Activated naive CD8-positive, alpha-beta T cell (primary cell): ENCODE measurements at regions not wholly inside any gene's neighbourhood (a gene's known extent, or its start where the extent isn't known, plus 50 kb on each side); places are given as distances from the start of the nearest gene placed in this dataset.
A peak's percentile ranks its signal among the peaks of the same experiment; 100 is the strongest.
"Not testable (repeated sequence)": the region's sequence is repeated elsewhere in the genome, so short reads cannot be mapped to it uniquely, and the experiment has no call there.

Source experiments
- H3K27ac Mint-ChIP-seq: one replicate; pipeline ENCODE4 v1.8.0; 2021; ENCODE audit warnings: mixed read lengths
- H3K27me3 Mint-ChIP-seq: one replicate; pipeline ENCODE4 v1.8.0; 2021; ENCODE audit warnings: mixed read lengths
- H3K36me3 Mint-ChIP-seq: one replicate; pipeline ENCODE4 v1.8.0; 2021; ENCODE audit warnings: mixed read lengths
- H3K4me1 Mint-ChIP-seq: one replicate; pipeline ENCODE4 v1.8.0; 2021; ENCODE audit warnings: low read depth, mixed read lengths
- H3K4me3 Mint-ChIP-seq: one replicate; pipeline ENCODE4 v1.8.0; 2021; ENCODE audit warnings: mild to moderate bottlenecking, mixed read lengths
- H3K9me3 Mint-ChIP-seq: one replicate; pipeline ENCODE4 v1.8.0; 2021; ENCODE audit warnings: low read depth, mixed read lengths

- H3K27ac Mint-ChIP-seq, H3K4me3 Mint-ChIP-seq, H3K9me3 Mint-ChIP-seq, H3K36me3 Mint-ChIP-seq, H3K27me3 Mint-ChIP-seq, H3K4me1 Mint-ChIP-seq: not testable (repeated sequence)
Measured at GRCh38 chr1:2851918-2852317, 50.4 kb upstream of the TTC34 start.

GRCh38 chr1:2853711-2854110 lies 52.2 kb upstream of the TTC34 start:
- H3K4me3 Mint-ChIP-seq, result no peak overlapping the region
- no peaks in the 10 kb centered on the region for H3K9me3 Mint-ChIP-seq
- H3K27ac Mint-ChIP-seq, result no peak overlapping the region
- no peaks in the 10 kb centered on the region for H3K4me1 Mint-ChIP-seq
- H3K27me3 Mint-ChIP-seq, result peaks cover 4% of the 10 kb centered on the region
- no peaks in the 10 kb centered on the region for H3K36me3 Mint-ChIP-seq

GRCh38 chr1:2854151-2854550 lies 52.7 kb upstream of the TTC34 start:
- peaks cover 4% of the 10 kb centered on the region for H3K27me3 Mint-ChIP-seq
- H3K4me1 Mint-ChIP-seq, result no peaks in the 10 kb centered on the region
- no peak overlapping the region for H3K4me3 Mint-ChIP-seq
- H3K9me3 Mint-ChIP-seq, result no peaks in the 10 kb centered on the region
- H3K36me3 Mint-ChIP-seq, result no peaks in the 10 kb centered on the region
- no peak overlapping the region for H3K27ac Mint-ChIP-seq

GRCh38 chr1:2854611-2855010 lies 53.1 kb upstream of the TTC34 start:
- no peaks in the 10 kb centered on the region for H3K4me1 Mint-ChIP-seq
- peaks cover 4% of the 10 kb centered on the region for H3K27me3 Mint-ChIP-seq
- no peak overlapping the region for H3K27ac Mint-ChIP-seq
- H3K4me3 Mint-ChIP-seq, result no peak overlapping the region
- H3K9me3 Mint-ChIP-seq, result no peaks in the 10 kb centered on the region
- no peaks in the 10 kb centered on the region for H3K36me3 Mint-ChIP-seq

- Mint-ChIP-seq H3K36me3 (no peaks in the 10 kb centered on the region), H3K4me3 (no peak overlapping the region), H3K27ac (no peak overlapping the region), H3K27me3 (no peaks in the 10 kb centered on the region), H3K4me1 (no peaks in the 10 kb centered on the region), H3K9me3 (no peaks in the 10 kb centered on the region)
Measured at GRCh38 chr1:2855206-2856065, 53.9 kb upstream of the TTC34 start.

GRCh38 chr1:2856066-2856390 lies 54.5 kb upstream of the TTC34 start:
- H3K9me3 Mint-ChIP-seq, result no peaks in the 10 kb centered on the region
- no peaks in the 10 kb centered on the region for H3K4me1 Mint-ChIP-seq
- H3K36me3 Mint-ChIP-seq, result no peaks in the 10 kb centered on the region
- no peak overlapping the region for H3K4me3 Mint-ChIP-seq
- H3K27me3 Mint-ChIP-seq, result no peaks in the 10 kb centered on the region
- no peak overlapping the region for H3K27ac Mint-ChIP-seq

GRCh38 chr1:2856676-2857375 lies 55.3 kb upstream of the TTC34 start:
- Mint-ChIP-seq H3K4me3 (no peak overlapping the region), H3K4me1 (no peaks in the 10 kb centered on the region), H3K27ac (no peak overlapping the region), H3K9me3 (no peaks in the 10 kb centered on the region), H3K36me3 (no peaks in the 10 kb centered on the region), H3K27me3 (no peaks in the 10 kb centered on the region)

- H3K4me1 Mint-ChIP-seq, result no peaks in the 10 kb centered on the region
- H3K9me3 Mint-ChIP-seq, result no peaks in the 10 kb centered on the region
- no peak overlapping the region for H3K27ac Mint-ChIP-seq
- no peaks in the 10 kb centered on the region for H3K27me3 Mint-ChIP-seq
- H3K36me3 Mint-ChIP-seq, result no peaks in the 10 kb centered on the region
- no peak overlapping the region for H3K4me3 Mint-ChIP-seq
Measured at GRCh38 chr1:2857521-2857920, 56.0 kb upstream of the TTC34 start.

GRCh38 chr1:2858676-2859075 lies 57.2 kb upstream of the TTC34 start:
- H3K27me3 Mint-ChIP-seq, result no peaks in the 10 kb centered on the region
- peak overlapping the region; percentile 13 for H3K27ac Mint-ChIP-seq
- no peaks in the 10 kb centered on the region for H3K9me3 Mint-ChIP-seq
- no peak overlapping the region for H3K4me3 Mint-ChIP-seq
- H3K36me3 Mint-ChIP-seq, result no peaks in the 10 kb centered on the region
- no peaks in the 10 kb centered on the region for H3K4me1 Mint-ChIP-seq

- H3K9me3 Mint-ChIP-seq, result no peaks in the 10 kb centered on the region
- no peak overlapping the region for H3K27ac Mint-ChIP-seq
- no peaks in the 10 kb centered on the region for H3K27me3 Mint-ChIP-seq
- H3K36me3 Mint-ChIP-seq, result no peaks in the 10 kb centered on the region
- H3K4me3 Mint-ChIP-seq, result no peak overlapping the region
- no peaks in the 10 kb centered on the region for H3K4me1 Mint-ChIP-seq
Measured at GRCh38 chr1:2859219-2859880, 57.9 kb upstream of the TTC34 start.

- H3K27ac Mint-ChIP-seq, result no peak overlapping the region
- no peaks in the 10 kb centered on the region for H3K27me3 Mint-ChIP-seq
Measured at GRCh38 chr1:2859881-2860430, 58.5 kb upstream of the TTC34 start.

GRCh38 chr1:2860476-2861142 lies 59.1 kb upstream of the TTC34 start:
- Mint-ChIP-seq H3K36me3 (no peaks in the 10 kb centered on the region), H3K9me3 (no peaks in the 10 kb centered on the region), H3K4me1 (no peaks in the 10 kb centered on the region), H3K4me3 (no peak overlapping the region), H3K27ac (no peak overlapping the region), H3K27me3 (no peaks in the 10 kb centered on the region)

More at GRCh38 chr1:2859881-2860430, 58.5 kb upstream of the TTC34 start:
- Mint-ChIP-seq H3K9me3 (no peaks in the 10 kb centered on the region), H3K4me3 (no peak overlapping the region), H3K36me3 (no peaks in the 10 kb centered on the region), H3K4me1 (no peaks in the 10 kb centered on the region)

- H3K9me3 Mint-ChIP-seq, result no peaks in the 10 kb centered on the region
- H3K27ac Mint-ChIP-seq, result no peak overlapping the region
- no peaks in the 10 kb centered on the region for H3K4me1 Mint-ChIP-seq
- H3K4me3 Mint-ChIP-seq, result no peak overlapping the region
- no peaks in the 10 kb centered on the region for H3K27me3 Mint-ChIP-seq
- H3K36me3 Mint-ChIP-seq, result no peaks in the 10 kb centered on the region
Measured at GRCh38 chr1:2861143-2861987, 59.9 kb upstream of the TTC34 start.
